ENCODE measurements at regions not wholly inside any gene's neighbourhood (a gene's known extent, or its start where the extent isn't known, plus 50 kb on each side); places are given as distances from the start of the nearest gene placed in this dataset.

GRCh38 chr9:86768020-86768419, 179.3 kb downstream of the GAS1 start:
- TF ChIP-seq POLR2A (IDR thresholded peaks at IDR 0.05), result no peak
- TF ChIP-seq, protein P1, sequence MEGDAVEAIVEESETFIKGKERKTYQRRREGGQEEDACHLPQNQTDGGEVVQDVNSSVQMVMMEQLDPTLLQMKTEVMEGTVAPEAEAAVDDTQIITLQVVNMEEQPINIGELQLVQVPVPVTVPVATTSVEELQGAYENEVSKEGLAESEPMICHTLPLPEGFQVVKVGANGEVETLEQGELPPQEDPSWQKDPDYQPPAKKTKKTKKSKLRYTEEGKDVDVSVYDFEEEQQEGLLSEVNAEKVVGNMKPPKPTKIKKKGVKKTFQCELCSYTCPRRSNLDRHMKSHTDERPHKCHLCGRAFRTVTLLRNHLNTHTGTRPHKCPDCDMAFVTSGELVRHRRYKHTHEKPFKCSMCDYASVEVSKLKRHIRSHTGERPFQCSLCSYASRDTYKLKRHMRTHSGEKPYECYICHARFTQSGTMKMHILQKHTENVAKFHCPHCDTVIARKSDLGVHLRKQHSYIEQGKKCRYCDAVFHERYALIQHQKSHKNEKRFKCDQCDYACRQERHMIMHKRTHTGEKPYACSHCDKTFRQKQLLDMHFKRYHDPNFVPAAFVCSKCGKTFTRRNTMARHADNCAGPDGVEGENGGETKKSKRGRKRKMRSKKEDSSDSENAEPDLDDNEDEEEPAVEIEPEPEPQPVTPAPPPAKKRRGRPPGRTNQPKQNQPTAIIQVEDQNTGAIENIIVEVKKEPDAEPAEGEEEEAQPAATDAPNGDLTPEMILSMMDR (IDR thresholded peaks at IDR 0.05), result no peak
